NOMO-1 treated with dmso at 0.1 percent for 144 hours (cell line): ENCODE measurements at regions not wholly inside any gene's neighbourhood (a gene's known extent, or its start where the extent isn't known, plus 50 kb on each side); places are given as distances from the start of the nearest gene placed in this dataset.
"Not testable (repeated sequence)": the region's sequence is repeated elsewhere in the genome, so short reads cannot be mapped to it uniquely, and the experiment has no call there.

ENCODE experiments used
- DNase-seq: peaks from one replicate; lab custom pipeline; 2025; ENCODE audit not compliant: unreplicated experiment; lab: John Stamatoyannopoulos, UW

GRCh38 chr11:82076126-82076525 is 657.5 kb downstream of the FAM181B start:
- no peak for DNase-seq

- DNase-seq, result no peak
Observed at GRCh38 chr11:82059505-82059904, 674.2 kb downstream of the FAM181B start.

- no peak for DNase-seq
Observed at GRCh38 chr11:82056450-82056849, 677.2 kb downstream of the FAM181B start.

GRCh38 chr11:82049199-82049598 is 684.5 kb downstream of the FAM181B start:
- no peak for DNase-seq

- no peak for DNase-seq
Observed at GRCh38 chr11:82047200-82047599, 686.5 kb downstream of the FAM181B start.

- no peak for DNase-seq
Observed at GRCh38 chr11:82046778-82047177, 686.9 kb downstream of the FAM181B start.

- DNase-seq, result no peak
Observed at GRCh38 chr11:82045748-82046457, 687.8 kb downstream of the FAM181B start.

GRCh38 chr11:82043316-82043715 is 690.3 kb downstream of the FAM181B start:
- DNase-seq, result no peak

- no peak for DNase-seq
Observed at GRCh38 chr11:82041764-82042163, 691.9 kb downstream of the FAM181B start.

- no peak for DNase-seq
Observed at GRCh38 chr11:82038154-82038553, 695.5 kb downstream of the FAM181B start.

- DNase-seq, result no peak
Observed at GRCh38 chr11:82034527-82034926, 699.1 kb downstream of the FAM181B start.

GRCh38 chr11:82027335-82027734 is 706.3 kb downstream of the FAM181B start:
- DNase-seq, result not testable (repeated sequence)

GRCh38 chr11:82024760-82025159 is 708.9 kb downstream of the FAM181B start:
- no peak for DNase-seq

- DNase-seq, result no peak
Observed at GRCh38 chr11:82012276-82012675, 721.4 kb downstream of the FAM181B start.

GRCh38 chr11:82009133-82009532 is 724.5 kb downstream of the FAM181B start:
- DNase-seq, result no peak

GRCh38 chr11:82007521-82007920 is 726.1 kb downstream of the FAM181B start:
- no peak for DNase-seq

GRCh38 chr11:82004537-82005213 is 729.0 kb downstream of the FAM181B start:
- no peak for DNase-seq

- DNase-seq, result no peak
Observed at GRCh38 chr11:82003671-82004515, 729.8 kb downstream of the FAM181B start.

- DNase-seq, result no peak
Observed at GRCh38 chr11:82003024-82003423, 730.6 kb downstream of the FAM181B start.

- no peak for DNase-seq
Observed at GRCh38 chr11:81995889-81996288, 737.8 kb downstream of the FAM181B start.

GRCh38 chr11:81993755-81994154 is 739.9 kb downstream of the FAM181B start:
- no peak for DNase-seq
